Endodermal cell (in vitro differentiated cells): ENCODE measurements at regions not wholly inside any gene's neighbourhood (a gene's known extent, or its start where the extent isn't known, plus 50 kb on each side); places are given as distances from the start of the nearest gene placed in this dataset.

Source experiments
- DNase-seq: peaks from one replicate; pipeline ENCODE4 v3.0.0-alpha.2; 2017
- H3K27ac ChIP-seq: 2 replicates; pipeline ENCODE4 v1.5.1; 2013; ENCODE audit warnings: mild to moderate bottlenecking, low read depth, low read length, moderate library complexity
- H3K27me3 ChIP-seq: 2 replicates; pipeline ENCODE4 v1.6.1; 2013; ENCODE audit warnings: mild to moderate bottlenecking, low read length, moderate library complexity; ENCODE audit not compliant: insufficient read depth, control insufficient read depth, poor library complexity, severe bottlenecking
- H3K36me3 ChIP-seq: 2 replicates; pipeline ENCODE4 v1.7.0; 2013; ENCODE audit warnings: mild to moderate bottlenecking, low read length, moderate library complexity; ENCODE audit not compliant: control insufficient read depth, insufficient read depth
- H3K4me1 ChIP-seq: one replicate; pipeline ENCODE4 v1.7.0; 2013; ENCODE audit warnings: low read length; ENCODE audit not compliant: control insufficient read depth, insufficient read depth
- H3K4me3 ChIP-seq: 2 replicates; pipeline ENCODE4 v1.5.1; 2013; ENCODE audit warnings: mild to moderate bottlenecking, low read length, moderate library complexity
- H3K9ac ChIP-seq: 2 replicates; pipeline ENCODE4 v1.6.1; 2013; ENCODE audit warnings: mild to moderate bottlenecking, low read length, moderate library complexity; ENCODE audit not compliant: poor library complexity, severe bottlenecking; ENCODE audit errors: extremely low read depth
- H3K9me3 ChIP-seq: 2 replicates; pipeline ENCODE4 v1.6.1; 2013; ENCODE audit warnings: mild to moderate bottlenecking, low read length, moderate library complexity; ENCODE audit not compliant: control insufficient read depth
- H3K27ac Mint-ChIP-seq: 2 replicates; pipeline ENCODE4 v1.8.0; 2020; ENCODE audit warnings: mixed read lengths
- H3K27me3 Mint-ChIP-seq: 2 replicates; pipeline ENCODE4 v1.8.0; 2021; ENCODE audit warnings: mild to moderate bottlenecking, mixed read lengths; ENCODE audit not compliant: insufficient read depth
- H3K36me3 Mint-ChIP-seq: 2 replicates; pipeline ENCODE4 v1.8.0; 2020; ENCODE audit warnings: low read depth, mixed read lengths
- H3K4me1 Mint-ChIP-seq: 2 replicates; pipeline ENCODE4 v1.8.0; 2020; ENCODE audit warnings: mixed read lengths
- H3K4me3 Mint-ChIP-seq: 2 replicates; pipeline ENCODE4 v1.8.0; 2020; ENCODE audit warnings: mild to moderate bottlenecking, moderate library complexity, mixed read lengths
- H3K9me3 Mint-ChIP-seq: 2 replicates; pipeline ENCODE4 v1.8.0; 2020; ENCODE audit warnings: mild to moderate bottlenecking, mixed read lengths
- WGBS, 2 experiments: methylation state at CpG; one replicate each; pipeline versions ENCODE4 v1.1.5 to v1.1.7; 2013; ENCODE audit warnings: missing lambda C conversion rate in 2 of 2, mixed read lengths in 1 of 2; ENCODE audit not compliant: insufficient coverage in 1 of 2, insufficient read length in 1 of 2; 5-methylcytosine and 5-hydroxymethylcytosine counted together
- TF ChIP-seq, protein P1 (sequence below): fragments of 200-600 bp; sonication (generic); conservative IDR thresholded peaks from 2 replicates; pipeline ENCODE4 v1.5.0; 2021; ENCODE audit warnings: antibody characterized with exemption, mild to moderate bottlenecking

DNA sequence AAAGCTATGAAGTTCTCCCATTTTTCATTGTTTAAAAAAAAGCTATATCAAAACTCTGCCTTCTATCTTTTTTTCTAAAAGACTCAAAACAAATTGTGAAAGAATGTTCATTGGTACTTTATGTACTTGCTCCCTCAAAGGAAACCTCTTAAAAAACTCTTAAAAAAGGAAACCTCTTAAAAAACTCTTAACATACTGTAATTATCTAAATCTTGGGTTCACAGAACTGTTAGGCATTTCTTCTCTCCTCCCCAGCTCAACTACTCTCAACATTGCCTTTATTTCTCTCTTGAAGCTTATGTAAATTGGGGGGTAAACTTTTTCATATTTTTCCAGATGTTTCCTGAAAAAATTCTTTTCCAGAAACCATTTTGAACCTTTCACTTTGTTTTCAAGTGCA lies 330.5 kb upstream of the SLC39A10 start:
- H3K27me3 ChIP-seq = no peaks in the 10 kb centered on the region
- no peak overlapping the region for H3K4me3 ChIP-seq
- Mint-ChIP-seq H3K27ac (no peak overlapping the region), H3K9me3 (peaks cover 7% of the 10 kb centered on the region), H3K27me3 (peaks cover 2% of the 10 kb centered on the region), H3K4me3 (no peak overlapping the region), H3K4me1 (no peaks in the 10 kb centered on the region), H3K36me3 (no peaks in the 10 kb centered on the region)
- peaks cover 7% of the 10 kb centered on the region for H3K9me3 ChIP-seq
- no peak overlapping the region for H3K27ac ChIP-seq
- TF ChIP-seq, protein P1, sequence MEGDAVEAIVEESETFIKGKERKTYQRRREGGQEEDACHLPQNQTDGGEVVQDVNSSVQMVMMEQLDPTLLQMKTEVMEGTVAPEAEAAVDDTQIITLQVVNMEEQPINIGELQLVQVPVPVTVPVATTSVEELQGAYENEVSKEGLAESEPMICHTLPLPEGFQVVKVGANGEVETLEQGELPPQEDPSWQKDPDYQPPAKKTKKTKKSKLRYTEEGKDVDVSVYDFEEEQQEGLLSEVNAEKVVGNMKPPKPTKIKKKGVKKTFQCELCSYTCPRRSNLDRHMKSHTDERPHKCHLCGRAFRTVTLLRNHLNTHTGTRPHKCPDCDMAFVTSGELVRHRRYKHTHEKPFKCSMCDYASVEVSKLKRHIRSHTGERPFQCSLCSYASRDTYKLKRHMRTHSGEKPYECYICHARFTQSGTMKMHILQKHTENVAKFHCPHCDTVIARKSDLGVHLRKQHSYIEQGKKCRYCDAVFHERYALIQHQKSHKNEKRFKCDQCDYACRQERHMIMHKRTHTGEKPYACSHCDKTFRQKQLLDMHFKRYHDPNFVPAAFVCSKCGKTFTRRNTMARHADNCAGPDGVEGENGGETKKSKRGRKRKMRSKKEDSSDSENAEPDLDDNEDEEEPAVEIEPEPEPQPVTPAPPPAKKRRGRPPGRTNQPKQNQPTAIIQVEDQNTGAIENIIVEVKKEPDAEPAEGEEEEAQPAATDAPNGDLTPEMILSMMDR = no peak
- no peak overlapping the region for H3K9ac ChIP-seq
- H3K36me3 ChIP-seq = no peaks in the 10 kb centered on the region
- no peak for DNase-seq
- H3K4me1 ChIP-seq = no peaks in the 10 kb centered on the region

DNA sequence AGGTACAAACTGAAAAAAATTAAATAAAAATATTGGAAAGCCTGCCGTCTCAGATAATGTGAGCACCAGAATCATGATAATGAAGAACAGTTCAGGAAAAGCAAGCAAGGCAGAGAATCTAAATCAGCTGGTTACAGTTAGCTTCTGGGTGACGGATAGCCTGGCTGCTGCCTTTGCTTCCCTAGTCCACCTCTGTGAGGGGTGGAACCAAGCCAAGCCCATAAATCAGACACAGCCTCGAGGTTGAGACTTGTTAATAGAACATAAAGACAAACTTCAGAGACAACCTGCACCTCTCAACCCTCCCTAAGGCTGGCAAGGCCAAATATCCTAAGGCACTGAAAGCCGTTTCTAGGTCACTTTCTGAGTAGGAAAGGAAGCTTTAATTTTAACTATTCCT lies 334.7 kb upstream of the SLC39A10 start:
- Histone ChIP-seq H3K4me1 (peaks cover 2% of the 10 kb centered on the region), H3K36me3 (no peaks in the 10 kb centered on the region), H3K4me3 (no peak overlapping the region), H3K27ac (no peak overlapping the region), H3K9ac (no peak overlapping the region), H3K27me3 (no peaks in the 10 kb centered on the region), H3K9me3 (peaks cover 7% of the 10 kb centered on the region)
- no peaks in the 10 kb centered on the region for H3K4me1 Mint-ChIP-seq
- no peak overlapping the region for H3K4me3 Mint-ChIP-seq
- no peaks in the 10 kb centered on the region for H3K36me3 Mint-ChIP-seq
- peaks cover 2% of the 10 kb centered on the region for H3K27me3 Mint-ChIP-seq
- TF ChIP-seq, protein P1 = no peak
- H3K9me3 Mint-ChIP-seq = peaks cover 4% of the 10 kb centered on the region
- DNase-seq = no peak
- 83 to 93% methylated on average over 2 to 4 of the region's 4 CpGs for WGBS, 2 experiments
- H3K27ac Mint-ChIP-seq = no peak overlapping the region

DNA sequence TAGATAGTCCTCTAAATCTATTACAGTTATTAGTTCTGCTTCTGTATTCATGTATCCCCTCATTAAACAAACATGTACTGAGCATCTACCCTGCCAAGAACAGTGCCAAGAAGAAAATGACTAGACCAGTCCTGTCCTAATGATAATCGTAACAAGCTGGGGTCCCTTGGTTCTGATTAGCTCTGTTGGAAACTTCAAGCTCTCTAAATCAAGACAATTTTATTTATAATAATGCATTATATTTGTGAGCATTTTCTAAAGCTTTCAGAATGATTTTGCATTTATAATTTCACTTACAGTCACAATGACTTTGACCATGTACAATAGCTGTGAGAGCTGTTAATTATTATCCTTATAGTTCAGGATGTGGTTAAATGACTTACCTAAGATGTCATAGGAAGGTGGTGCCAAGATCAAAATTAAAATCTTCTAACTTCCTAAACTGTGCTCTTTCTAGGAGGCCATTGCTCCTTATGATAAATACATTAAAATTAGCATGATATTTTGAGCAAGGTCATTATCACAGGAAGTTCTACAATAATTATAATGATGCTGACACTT lies 336.5 kb upstream of the SLC39A10 start:
- TF ChIP-seq, protein P1 = no peak
- H3K9ac ChIP-seq = no peak overlapping the region
- WGBS, 2 experiments = 100% methylated on average over 1 of the region's 1 CpG; no CpG with 5 or more reads in 1 of the 2 experiments
- H3K4me1 ChIP-seq = peaks cover 2% of the 10 kb centered on the region
- no peaks in the 10 kb centered on the region for H3K36me3 ChIP-seq
- peaks cover 7% of the 10 kb centered on the region for H3K9me3 ChIP-seq
- Mint-ChIP-seq H3K4me1 (no peaks in the 10 kb centered on the region), H3K36me3 (no peaks in the 10 kb centered on the region), H3K4me3 (no peak overlapping the region), H3K9me3 (peaks cover 4% of the 10 kb centered on the region), H3K27me3 (peaks cover 8% of the 10 kb centered on the region), H3K27ac (no peak overlapping the region)
- no peak for DNase-seq
- H3K4me3 ChIP-seq = no peak overlapping the region
- H3K27me3 ChIP-seq = no peaks in the 10 kb centered on the region
- H3K27ac ChIP-seq = no peak overlapping the region
